Heart left ventricle (tissue), 16 donors: ENCODE measurements at regions not wholly inside any gene's neighbourhood (a gene's known extent, or its start where the extent isn't known, plus 50 kb on each side); places are given as distances from the start of the nearest gene placed in this dataset.

Source experiments
- ATAC-seq, 4 donors: fragments of 200-7000 bp; cut with Tn5 transposase; one replicate each; pipeline ENCODE4 v1.9.1; 2020 to 2022; ENCODE audit warnings: moderate library complexity in 4 of 4, mild to moderate bottlenecking in 3 of 4, moderate number of reproducible peaks in 1 of 4
- DNase-seq, 5 donors: peaks; one replicate each; pipeline ENCODE4 v3.0.0-alpha.2; 2020
- H3K27ac ChIP-seq, 12 donors: fragments of 200-600 bp; sonication (generic) in 4 of 12; one replicate each; pipeline versions ENCODE4 v1.5.0 to v1.8.0; 2016 to 2022; ENCODE audit warnings: mild to moderate bottlenecking in 2 of 12
- H3K27me3 ChIP-seq, 9 donors: fragments of 200-600 bp; sonication (generic) in 2 of 9; one replicate each; pipeline versions ENCODE4 v1.5.1 to v1.8.0; 2016 to 2022; ENCODE audit warnings: mild to moderate bottlenecking in 3 of 9
- H3K36me3 ChIP-seq, 9 donors: fragments of 200-600 bp; sonication (generic) in 2 of 9; one replicate each; pipeline versions ENCODE4 v1.5.0 to v1.8.0; 2018 to 2022; ENCODE audit warnings: mild to moderate bottlenecking in 2 of 9
- H3K4me1 ChIP-seq, 12 donors: fragments of 200-600 bp; sonication (generic) in 4 of 12; one replicate each; pipeline versions ENCODE4 v1.5.0 to v1.8.0; 2016 to 2022; ENCODE audit warnings: mild to moderate bottlenecking in 3 of 12
- H3K4me3 ChIP-seq, 12 donors: fragments of 200-600 bp; sonication (generic) in 4 of 12; one replicate each; pipeline versions ENCODE4 v1.5.0 to v1.8.0; 2017 to 2022; ENCODE audit warnings: mild to moderate bottlenecking in 9 of 12, moderate library complexity in 4 of 12
- H3K9me3 ChIP-seq, 12 donors: fragments of 200-600 bp; sonication (generic) in 4 of 12; one replicate each; pipeline versions ENCODE4 v1.5.0 to v1.8.0; 2016 to 2022; ENCODE audit warnings: mild to moderate bottlenecking in 1 of 12
- CTCF ChIP-seq, 12 donors: fragments of 200-600 bp; sonication (generic) in 4 of 12; IDR thresholded peaks; one replicate each; pipeline versions ENCODE4 v1.5.0 to v1.8.0; 2018 to 2022; ENCODE audit warnings: antibody characterized with exemption in 12 of 12, mild to moderate bottlenecking in 5 of 12
- POLR2A ChIP-seq, 2 donors: fragments of 450-650 bp; IDR thresholded peaks; one replicate each; pipeline ENCODE4 v1.6.1; 2017; ENCODE audit warnings: antibody characterized with exemption in 2 of 2, mild to moderate bottlenecking in 2 of 2, moderate library complexity in 2 of 2
- WGBS, 4 donors: extraction: QIAGEN DNeasy Blood & Tissue Kit in 2 of 4; methylation state at CpG; one replicate each; pipeline versions ENCODE4 v1.1.5 to v1.1.7; 2013 to 2018; 5-methylcytosine and 5-hydroxymethylcytosine counted together
- intact Hi-C, 10 donors: fragments of 100-400 bp; cut with DNase I; formaldehyde crosslinking; loops; one replicate each; pipeline versions ENCODE4 v1.11.1 to v1.14.2; 2022
- donor health status: ischemic (EF 13 %, LVEDD 7.1; RV severe dilation, severe dysfunction).
- donor health status: healthy with polysubstance abuse.
- donor health status: DM: no; HTN: yes; CAD: no.
- donor health status: DM: no; HTN: no; CAD: no.
- donor health status: ischemic (EF 25% LVEDD 6.9; RV normal size, moderate dysfunction).
- donor health status: ischemic (EF 25% LVEDD 5.7; RV mildly dilated, moderate dysfunction).
- donor health status: healthy.
- donor health status: DM: yes; HTN: yes; CAD: no.
- donor health status: ischemic (EF 35%, LVEDD 5.7; RV mildly dilated, moderate dysfunction).
- donor health status: nonischemic (EF 11% LVEDD 7.7; RV severe dilation, severe dysfunction).
- donor health status: DM: yes; HTN: yes; CAD: no.
- donor health status: PGD.
- donor health status: ischemic (EF 29% LVEDD 5.4; RV normal size, mild dysfunction).
- donor health status: nonischemic (EF 23%, LVEDD 6.1; RV moderate dilation, normal function).

DNA sequence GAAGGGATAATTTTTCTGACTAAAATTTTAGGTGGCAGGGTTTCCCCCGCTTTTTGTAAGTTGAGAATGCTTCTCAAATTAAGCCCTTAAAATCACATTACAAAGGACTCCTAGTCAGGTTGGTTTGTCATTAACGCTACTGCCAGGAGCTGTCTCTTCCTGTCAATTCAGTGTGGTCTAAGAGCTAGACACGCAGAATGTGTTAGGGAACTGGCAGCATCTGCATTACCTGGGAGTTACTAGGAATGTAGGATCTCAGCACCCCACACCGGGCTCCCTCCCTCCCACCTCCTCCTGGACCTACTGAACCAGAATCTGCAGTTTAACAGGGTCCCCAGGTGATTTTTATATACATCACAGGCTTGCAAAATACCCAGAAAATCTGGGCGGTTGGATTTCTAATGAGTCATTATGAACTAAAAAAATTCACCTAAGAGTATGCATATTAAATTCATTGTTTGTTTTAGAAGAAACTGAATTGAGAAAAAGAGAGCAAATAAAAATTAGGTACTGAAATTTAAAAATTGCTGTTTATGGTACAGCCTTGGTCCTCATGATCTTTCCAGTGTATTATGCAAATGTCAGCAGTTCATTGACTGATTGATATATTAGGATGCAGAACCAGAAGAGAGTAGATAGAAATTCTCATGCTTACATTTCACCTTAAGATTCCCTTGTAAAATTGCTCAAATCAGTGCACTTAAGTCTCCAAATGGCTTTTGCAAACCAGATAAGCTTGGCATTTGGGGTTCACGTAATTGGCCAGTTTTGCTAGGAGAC lies 130.9 kb upstream of the ITGA6 start:
- TF ChIP-seq CTCF (IDR thresholded peaks at IDR 0.05): no peak
- TF ChIP-seq POLR2A (IDR thresholded peaks at IDR 0.05): no peak
- Histone ChIP-seq H3K9me3 (peaks cover 0 to 7% (median 0%) of the 10 kb centered on the region in 12 donors), H3K36me3 (no peaks in the 10 kb centered on the region), H3K4me1 (peaks cover 0 to 14% (median 0%) of the 10 kb centered on the region in 12 donors), H3K27ac (no peak overlapping the region), H3K4me3 (no peak overlapping the region), H3K27me3 (peaks cover 0 to 5% (median 0%) of the 10 kb centered on the region in 9 donors)
- no peak for DNase-seq
- intact Hi-C loops: no loop called here
- WGBS, 4 donors: 59 to 72% (median 66%) methylated on average over 6 of the region's 6 CpGs
- no peak for ATAC-seq

GRCh38 chr2:172297531-172297930 lies 129.9 kb upstream of the ITGA6 start:
- Histone ChIP-seq H3K27me3 (peaks cover 0 to 5% (median 0%) of the 10 kb centered on the region in 9 donors), H3K4me3 (no peak overlapping the region), H3K27ac (no peak overlapping the region), H3K4me1 (peaks cover 0 to 14% (median 0%) of the 10 kb centered on the region in 12 donors), H3K9me3 (peaks cover 0 to 7% (median 0%) of the 10 kb centered on the region in 12 donors), H3K36me3 (no peaks in the 10 kb centered on the region)
- intact Hi-C loops: no loop called here
- TF ChIP-seq CTCF (IDR thresholded peaks at IDR 0.05) (no peak), POLR2A (IDR thresholded peaks at IDR 0.05) (no peak)
- ATAC-seq (no peak), DNase-seq (no peak)
- WGBS, 4 donors: 37 to 76% (median 54%) methylated on average over 3 of the region's 3 CpGs

GRCh38 chr2:172297950-172298349 lies 129.4 kb upstream of the ITGA6 start:
- TF ChIP-seq CTCF (IDR thresholded peaks at IDR 0.05) (no peak), POLR2A (IDR thresholded peaks at IDR 0.05) (no peak)
- Histone ChIP-seq H3K4me1 (peaks cover 0 to 14% (median 0%) of the 10 kb centered on the region in 12 donors), H3K36me3 (no peaks in the 10 kb centered on the region), H3K9me3 (peaks cover 0 to 7% (median 0%) of the 10 kb centered on the region in 12 donors), H3K27me3 (peaks cover 0 to 5% (median 0%) of the 10 kb centered on the region in 9 donors), H3K27ac (no peak overlapping the region), H3K4me3 (no peak overlapping the region)
- WGBS, 4 donors: 55 to 79% (median 61%) methylated on average over 4 of the region's 4 CpGs
- DNase-seq (no peak), ATAC-seq (no peak)
- intact Hi-C loops: no loop called here

- no peak for TF ChIP-seq POLR2A (IDR thresholded peaks at IDR 0.05)
- no peak for TF ChIP-seq CTCF (IDR thresholded peaks at IDR 0.05)
- Histone ChIP-seq H3K9me3 (peaks cover 0 to 7% (median 0%) of the 10 kb centered on the region in 12 donors), H3K27me3 (peaks cover 0 to 5% (median 0%) of the 10 kb centered on the region in 9 donors), H3K27ac (no peak overlapping the region), H3K4me1 (peaks cover 0 to 11% (median 0%) of the 10 kb centered on the region in 12 donors), H3K4me3 (no peak overlapping the region), H3K36me3 (no peaks in the 10 kb centered on the region)
- DNase-seq: peak in 2 of 5 donors; percentile 25 to 47
- intact Hi-C loops: no loop called here
- WGBS, 4 donors: 53 to 61% (median 59%) methylated on average over 5 of the region's 5 CpGs
- ATAC-seq: no peak
Observed at GRCh38 chr2:172299741-172300140, 127.6 kb upstream of the ITGA6 start.
